HEK293 (cell line): ENCODE measurements at regions not wholly inside any gene's neighbourhood (a gene's known extent, or its start where the extent isn't known, plus 50 kb on each side); places are given as distances from the start of the nearest gene placed in this dataset.

Experiments used
- CTCF ChIA-PET: fragments of 350-600 bp; formaldehyde crosslinking; extraction: SDS; loops from one replicate; lab custom pipeline; 2021; ENCODE audit warnings: antibody characterized with exemption; lab: Yijun Ruan, JAX
- POLR2A ChIA-PET: fragments of 300-600 bp; formaldehyde crosslinking; extraction: SDS; loops from one replicate; lab custom pipeline; 2020; ENCODE audit warnings: antibody characterized with exemption, inconsistent platforms; lab: Yijun Ruan, JAX
- H3K27ac ChIP-seq: fragments of 200-500 bp; sonication (Bioruptor generic); 2 replicates; pipeline ENCODE4 v1.5.1; 2014; ENCODE audit warnings: low read depth, low read length, control low read depth, inconsistent platforms; ENCODE audit errors: extremely low read depth
- H3K36me3 ChIP-seq, 2 experiments: fragments of 200-500 bp in 1 of 2; sonication (Bioruptor generic) in 1 of 2; 1 replicate in 1 of 2; 2 replicates in 1 of 2; pipeline ENCODE4 v1.5.1; 2014 to 2017; ENCODE audit warnings: inconsistent platforms in 2 of 2, low read length in 2 of 2; ENCODE audit not compliant: control insufficient read depth in 2 of 2, insufficient read depth in 1 of 2
- H3K4me1 ChIP-seq: fragments of 200-500 bp; sonication (Bioruptor generic); 2 replicates; pipeline ENCODE4 v1.5.1; 2014; ENCODE audit warnings: mild to moderate bottlenecking, low read length, inconsistent platforms; ENCODE audit not compliant: control insufficient read depth, insufficient read depth
- H3K4me3 ChIP-seq: 2 replicates; pipeline ENCODE4 v1.5.1; 2011; ENCODE audit warnings: low read depth, mild to moderate bottlenecking, control low read depth, low read length, moderate library complexity
- H3K9me3 ChIP-seq: fragments of 200-500 bp; sonication (Bioruptor generic); 2 replicates; pipeline ENCODE4 v1.5.1; 2014; ENCODE audit warnings: low read depth, low read length, inconsistent platforms; ENCODE audit not compliant: control insufficient read depth, insufficient read depth
- KLF1 ChIP-seq: fragments of 450-650 bp; formaldehyde crosslinking; IDR thresholded peaks from 2 replicates; pipeline ENCODE4 v1.5.1; 2016; ENCODE audit warnings: missing biosample characterization, missing genetic modification characterization
- KLF10 ChIP-seq: fragments of 450-650 bp; IDR thresholded peaks from 2 replicates; pipeline ENCODE4 v1.5.1; 2018; ENCODE audit warnings: missing biosample characterization, mild to moderate bottlenecking, missing genetic modification characterization
- SCRT2 ChIP-seq: fragments of 450-650 bp; formaldehyde crosslinking; IDR thresholded peaks from 2 replicates; pipeline ENCODE4 v1.5.1; 2016; ENCODE audit warnings: missing biosample characterization, missing genetic modification characterization
- SP3 ChIP-seq: fragments of 450-650 bp; formaldehyde crosslinking; IDR thresholded peaks from 2 replicates; pipeline ENCODE4 v1.5.1; 2016; ENCODE audit warnings: missing biosample characterization, missing genetic modification characterization
- YY1 ChIP-seq: fragments of 450-650 bp; formaldehyde crosslinking; IDR thresholded peaks from 2 replicates; pipeline ENCODE4 v1.5.1; 2018; ENCODE audit warnings: missing biosample characterization, missing genetic modification characterization
- ZFP37 ChIP-seq: fragments of 450-650 bp; formaldehyde crosslinking; IDR thresholded peaks from 2 replicates; pipeline ENCODE4 v1.5.1; 2016; ENCODE audit warnings: missing biosample characterization, missing genetic modification characterization
- ZNF121 ChIP-seq: fragments of 450-650 bp; formaldehyde crosslinking; IDR thresholded peaks from 2 replicates; pipeline ENCODE4 v1.5.1; 2016; ENCODE audit warnings: missing biosample characterization, missing genetic modification characterization
- ZNF140 ChIP-seq: fragments of 450-650 bp; formaldehyde crosslinking; IDR thresholded peaks from 2 replicates; pipeline ENCODE4 v1.5.1; 2016; ENCODE audit warnings: missing biosample characterization, missing genetic modification characterization
- ZNF174 ChIP-seq: fragments of 450-650 bp; formaldehyde crosslinking; IDR thresholded peaks from 2 replicates; pipeline ENCODE4 v1.5.0; 2017; ENCODE audit warnings: missing biosample characterization, mild to moderate bottlenecking, missing genetic modification characterization
- ZNF239 ChIP-seq: fragments of 450-650 bp; formaldehyde crosslinking; IDR thresholded peaks from 2 replicates; pipeline ENCODE4 v1.5.1; 2016; ENCODE audit warnings: missing biosample characterization, missing genetic modification characterization
- ZNF426 ChIP-seq: fragments of 450-650 bp; formaldehyde crosslinking; IDR thresholded peaks from 2 replicates; pipeline ENCODE4 v1.5.1; 2017; ENCODE audit warnings: missing biosample characterization, missing genetic modification characterization, mild to moderate bottlenecking, inconsistent platforms, moderate library complexity
- ZNF48 ChIP-seq: fragments of 450-650 bp; formaldehyde crosslinking; IDR thresholded peaks from 2 replicates; pipeline ENCODE4 v1.5.1; 2016; ENCODE audit warnings: missing biosample characterization, missing genetic modification characterization
- ZNF555 ChIP-seq: fragments of 450-650 bp; formaldehyde crosslinking; conservative IDR thresholded peaks from 2 replicates; pipeline ENCODE4 v1.5.1; 2017; ENCODE audit warnings: missing biosample characterization, mild to moderate bottlenecking, missing genetic modification characterization, inconsistent platforms
- ZNF623 ChIP-seq: fragments of 450-650 bp; formaldehyde crosslinking; IDR thresholded peaks from 2 replicates; pipeline ENCODE4 v1.5.1; 2016; ENCODE audit warnings: missing biosample characterization, missing genetic modification characterization
- ZNF624 ChIP-seq: fragments of 450-650 bp; formaldehyde crosslinking; IDR thresholded peaks from 2 replicates; pipeline ENCODE4 v1.5.1; 2017; ENCODE audit warnings: missing biosample characterization, missing genetic modification characterization
- ZNF664 ChIP-seq: fragments of 450-650 bp; formaldehyde crosslinking; IDR thresholded peaks from 2 replicates; pipeline ENCODE4 v1.5.1; 2016; ENCODE audit warnings: missing biosample characterization, missing genetic modification characterization
- ZNF792 ChIP-seq: fragments of 450-650 bp; formaldehyde crosslinking; IDR thresholded peaks from 2 replicates; pipeline ENCODE4 v1.5.1; 2016; ENCODE audit warnings: missing biosample characterization, missing genetic modification characterization
- ZNF843 ChIP-seq: fragments of 450-650 bp; formaldehyde crosslinking; IDR thresholded peaks from 2 replicates; pipeline ENCODE4 v1.5.1; 2016; ENCODE audit warnings: missing biosample characterization, missing genetic modification characterization
- TF ChIP-seq, protein P1 (sequence below): fragments of 450-650 bp; IDR thresholded peaks from 2 replicates; pipeline ENCODE4 v1.5.1; 2018; ENCODE audit warnings: missing biosample characterization, missing genetic modification characterization
- TF ChIP-seq, protein P2 (sequence below): fragments of 450-650 bp; formaldehyde crosslinking; IDR thresholded peaks from 2 replicates; pipeline ENCODE4 v1.5.1; 2017; ENCODE audit warnings: missing biosample characterization, missing genetic modification characterization
- TF ChIP-seq, protein P3 (sequence below): fragments of 450-650 bp; formaldehyde crosslinking; IDR thresholded peaks from 2 replicates; pipeline ENCODE4 v1.5.1; 2016; ENCODE audit warnings: missing biosample characterization, missing genetic modification characterization
- TF ChIP-seq, protein P4 (sequence below): fragments of 450-650 bp; formaldehyde crosslinking; IDR thresholded peaks from 2 replicates; pipeline ENCODE4 v1.5.1; 2017; ENCODE audit warnings: missing biosample characterization, missing genetic modification characterization

DNA sequence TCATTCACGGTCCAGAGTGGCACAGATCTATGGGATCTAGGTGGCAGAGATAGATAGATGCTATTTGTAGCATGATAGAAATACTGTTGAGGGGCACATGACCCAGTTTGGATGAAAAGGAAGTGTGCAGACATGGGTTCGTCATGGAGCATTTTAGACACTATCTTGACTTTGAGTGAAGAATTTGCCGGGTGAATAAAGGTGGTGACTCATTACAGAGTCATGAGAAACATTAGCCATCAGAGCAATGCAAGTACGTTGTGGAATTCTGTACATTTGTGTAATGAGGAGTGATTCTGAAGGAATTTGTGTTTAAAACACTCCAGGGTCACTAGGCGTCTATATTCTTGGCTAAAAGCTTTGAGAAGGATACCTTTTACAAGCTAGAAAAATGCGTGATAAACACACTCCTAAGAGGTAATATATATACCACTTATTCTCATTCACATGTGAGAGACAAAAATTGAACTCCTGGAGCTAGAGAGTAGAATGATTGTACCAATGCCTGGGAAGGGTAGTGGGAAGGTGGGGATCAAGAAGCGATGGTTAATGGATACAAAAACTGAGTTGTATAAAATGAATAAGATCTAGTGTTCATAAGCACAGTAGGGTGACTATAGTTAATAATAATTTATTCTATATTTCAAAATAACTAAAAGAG, 593.7 kb upstream of the LUZP2 start:
- H3K27ac ChIP-seq, result no peak overlapping the region
- no peak overlapping the region for H3K4me3 ChIP-seq
- H3K36me3 ChIP-seq, result no peaks in the 10 kb centered on the region
- TF ChIP-seq, protein P1, sequence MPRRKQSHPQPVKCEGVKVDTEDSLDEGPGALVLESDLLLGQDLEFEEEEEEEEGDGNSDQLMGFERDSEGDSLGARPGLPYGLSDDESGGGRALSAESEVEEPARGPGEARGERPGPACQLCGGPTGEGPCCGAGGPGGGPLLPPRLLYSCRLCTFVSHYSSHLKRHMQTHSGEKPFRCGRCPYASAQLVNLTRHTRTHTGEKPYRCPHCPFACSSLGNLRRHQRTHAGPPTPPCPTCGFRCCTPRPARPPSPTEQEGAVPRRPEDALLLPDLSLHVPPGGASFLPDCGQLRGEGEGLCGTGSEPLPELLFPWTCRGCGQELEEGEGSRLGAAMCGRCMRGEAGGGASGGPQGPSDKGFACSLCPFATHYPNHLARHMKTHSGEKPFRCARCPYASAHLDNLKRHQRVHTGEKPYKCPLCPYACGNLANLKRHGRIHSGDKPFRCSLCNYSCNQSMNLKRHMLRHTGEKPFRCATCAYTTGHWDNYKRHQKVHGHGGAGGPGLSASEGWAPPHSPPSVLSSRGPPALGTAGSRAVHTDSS (tag by site-specific recombination), result no peak
- ChIA-PET POLR2A (no interaction called here), CTCF (interaction anchor here (0.9 kb wide), 1 partner anchor 13 kb away, joined by 3 read pairs; no protein-coding TSS in a partner anchor)
- no peaks in the 10 kb centered on the region for H3K4me1 ChIP-seq
- no peaks in the 10 kb centered on the region for H3K9me3 ChIP-seq

DNA sequence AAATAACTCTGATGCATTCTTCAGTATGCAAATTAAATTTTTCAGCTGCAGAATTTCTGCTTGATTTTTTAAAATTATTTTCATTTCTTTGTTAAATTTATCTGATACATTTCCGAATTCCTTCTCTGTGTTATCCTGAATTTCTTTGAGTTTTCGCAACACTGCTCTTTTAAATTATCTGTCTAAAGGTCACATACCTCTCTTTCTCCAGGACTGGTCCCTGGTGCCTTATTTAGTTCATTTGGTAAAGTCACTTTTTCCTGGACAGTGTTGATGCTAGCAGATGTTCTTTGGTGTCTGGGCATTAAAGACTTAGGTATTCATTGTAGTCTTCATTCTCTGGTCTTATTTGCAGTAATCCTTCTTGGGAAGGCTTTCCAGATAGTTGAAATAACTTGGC, 577.4 kb upstream of the LUZP2 start:
- POLR2A ChIA-PET, result no interaction called here
- Histone ChIP-seq H3K36me3 (no peaks in the 10 kb centered on the region), H3K27ac (no peak overlapping the region), H3K9me3 (no peaks in the 10 kb centered on the region), H3K4me3 (no peak overlapping the region), H3K4me1 (no peaks in the 10 kb centered on the region)
- TF ChIP-seq ZNF140 (tag by site-specific recombination) (no peak), ZNF121 (tag by site-specific recombination) (no peak), KLF10 (tag by site-specific recombination) (no peak), ZNF792 (no peak), ZNF623 (tag by site-specific recombination) (no peak), ZNF174 (no peak), KLF1 (tag by site-specific recombination) (no peak)
- TF ChIP-seq, protein P2, sequence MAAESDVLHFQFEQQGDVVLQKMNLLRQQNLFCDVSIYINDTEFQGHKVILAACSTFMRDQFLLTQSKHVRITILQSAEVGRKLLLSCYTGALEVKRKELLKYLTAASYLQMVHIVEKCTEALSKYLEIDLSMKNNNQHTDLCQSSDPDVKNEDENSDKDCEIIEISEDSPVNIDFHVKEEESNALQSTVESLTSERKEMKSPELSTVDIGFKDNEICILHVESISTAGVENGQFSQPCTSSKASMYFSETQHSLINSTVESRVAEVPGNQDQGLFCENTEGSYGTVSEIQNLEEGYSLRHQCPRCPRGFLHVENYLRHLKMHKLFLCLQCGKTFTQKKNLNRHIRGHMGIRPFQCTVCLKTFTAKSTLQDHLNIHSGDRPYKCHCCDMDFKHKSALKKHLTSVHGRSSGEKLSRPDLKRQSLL (tag by site-specific recombination), result no peak
- TF ChIP-seq, protein P3, sequence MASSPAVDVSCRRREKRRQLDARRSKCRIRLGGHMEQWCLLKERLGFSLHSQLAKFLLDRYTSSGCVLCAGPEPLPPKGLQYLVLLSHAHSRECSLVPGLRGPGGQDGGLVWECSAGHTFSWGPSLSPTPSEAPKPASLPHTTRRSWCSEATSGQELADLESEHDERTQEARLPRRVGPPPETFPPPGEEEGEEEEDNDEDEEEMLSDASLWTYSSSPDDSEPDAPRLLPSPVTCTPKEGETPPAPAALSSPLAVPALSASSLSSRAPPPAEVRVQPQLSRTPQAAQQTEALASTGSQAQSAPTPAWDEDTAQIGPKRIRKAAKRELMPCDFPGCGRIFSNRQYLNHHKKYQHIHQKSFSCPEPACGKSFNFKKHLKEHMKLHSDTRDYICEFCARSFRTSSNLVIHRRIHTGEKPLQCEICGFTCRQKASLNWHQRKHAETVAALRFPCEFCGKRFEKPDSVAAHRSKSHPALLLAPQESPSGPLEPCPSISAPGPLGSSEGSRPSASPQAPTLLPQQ, result no peak
- CTCF ChIA-PET, result no interaction called here

DNA sequence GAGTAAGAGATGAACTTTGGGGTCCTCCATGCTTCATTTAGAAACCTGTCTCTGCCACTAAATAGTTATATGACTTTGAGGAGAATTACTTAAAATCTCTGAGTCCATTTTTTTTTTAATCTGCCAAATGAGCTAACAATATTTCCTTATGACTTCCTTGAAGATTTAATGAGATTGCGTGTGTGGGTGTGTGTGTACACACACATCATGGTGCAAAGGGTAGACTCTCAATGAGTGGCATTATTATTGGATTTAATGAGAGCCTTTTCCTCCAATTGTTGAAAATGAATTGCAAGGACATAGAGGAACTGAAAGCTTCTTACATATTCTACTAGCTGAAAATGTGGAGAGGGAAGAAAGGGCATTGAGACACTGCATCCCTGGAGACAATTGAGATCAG, 573.5 kb upstream of the LUZP2 start:
- no peaks in the 10 kb centered on the region for H3K4me1 ChIP-seq
- CTCF ChIA-PET, result interaction anchor here (0.7 to 1.4 kb wide), 2 partner anchors 10 to 64 kb away, joined by 3 read pairs; no protein-coding TSS in a partner anchor
- no peak overlapping the region for H3K27ac ChIP-seq
- POLR2A ChIA-PET, result no interaction called here
- no peak for TF ChIP-seq ZNF48 (tag by site-specific recombination)
- no peak for TF ChIP-seq ZNF843 (tag by site-specific recombination)
- no peak for TF ChIP-seq KLF1 (tag by site-specific recombination)
- TF ChIP-seq ZNF664 (tag by site-specific recombination), result no peak
- TF ChIP-seq YY1 (tag by site-specific recombination), result no peak
- no peak for TF ChIP-seq ZFP37 (tag by site-specific recombination)
- no peak for TF ChIP-seq SCRT2 (tag by site-specific recombination)
- no peak for TF ChIP-seq ZNF426 (tag by site-specific recombination)
- TF ChIP-seq ZNF239 (tag by site-specific recombination), result no peak
- no peak for TF ChIP-seq ZNF555 (tag by site-specific recombination)
- TF ChIP-seq SP3 (tag by site-specific recombination), result no peak
- no peak for TF ChIP-seq ZNF624
- TF ChIP-seq, protein P4, sequence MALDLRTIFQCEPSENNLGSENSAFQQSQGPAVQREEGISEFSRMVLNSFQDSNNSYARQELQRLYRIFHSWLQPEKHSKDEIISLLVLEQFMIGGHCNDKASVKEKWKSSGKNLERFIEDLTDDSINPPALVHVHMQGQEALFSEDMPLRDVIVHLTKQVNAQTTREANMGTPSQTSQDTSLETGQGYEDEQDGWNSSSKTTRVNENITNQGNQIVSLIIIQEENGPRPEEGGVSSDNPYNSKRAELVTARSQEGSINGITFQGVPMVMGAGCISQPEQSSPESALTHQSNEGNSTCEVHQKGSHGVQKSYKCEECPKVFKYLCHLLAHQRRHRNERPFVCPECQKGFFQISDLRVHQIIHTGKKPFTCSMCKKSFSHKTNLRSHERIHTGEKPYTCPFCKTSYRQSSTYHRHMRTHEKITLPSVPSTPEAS (tag by site-specific recombination), result no peak
- H3K9me3 ChIP-seq, result no peaks in the 10 kb centered on the region
- no peaks in the 10 kb centered on the region for H3K36me3 ChIP-seq
- H3K4me3 ChIP-seq, result no peak overlapping the region
